Activated CD8-positive, alpha-beta T cell treated with anti-CD3 and anti-CD28 coated beads, Interleukin-2, amount 10 ng/mL, durations not matched to agents 7 days and 5 days (primary cell): ENCODE measurements at regions not wholly inside any gene's neighbourhood (a gene's known extent, or its start where the extent isn't known, plus 50 kb on each side); places are given as distances from the start of the nearest gene placed in this dataset.

Source experiments
- ATAC-seq: fragments of 150-1000 bp; cut with Tn5 transposase; one replicate; pipeline ENCODE4 v1.10.0; 2021; ENCODE audit warnings: moderate library complexity
- CTCF ChIA-PET: fragments of 350-600 bp; sonication (Branson Sonifier 250); formaldehyde crosslinking; loops from one replicate; lab custom pipeline; 2021; ENCODE audit warnings: antibody characterized with exemption; lab: Charles Lee
- POLR2A ChIA-PET: fragments of 350-600 bp; sonication (Branson Sonifier 250); formaldehyde crosslinking; loops from one replicate; lab custom pipeline; 2021; ENCODE audit warnings: antibody characterized with exemption; lab: Charles Lee
- DNase-seq: peaks from one replicate; pipeline ENCODE4 v3.0.0-alpha.2; 2020
- H3K27ac Mint-ChIP-seq: one replicate; pipeline ENCODE4 v1.8.0; 2021; ENCODE audit warnings: mild to moderate bottlenecking, mixed read lengths
- H3K27me3 Mint-ChIP-seq: one replicate; pipeline ENCODE4 v1.8.0; 2021; ENCODE audit warnings: low read depth, mixed read lengths
- H3K36me3 Mint-ChIP-seq: one replicate; pipeline ENCODE4 v1.8.0; 2021; ENCODE audit warnings: low read depth, mixed read lengths
- H3K4me1 Mint-ChIP-seq: one replicate; pipeline ENCODE4 v1.8.0; 2021; ENCODE audit warnings: low read depth, mixed read lengths
- H3K4me3 Mint-ChIP-seq: one replicate; pipeline ENCODE4 v1.8.0; 2021; ENCODE audit warnings: mild to moderate bottlenecking, mixed read lengths
- H3K9me3 Mint-ChIP-seq: one replicate; pipeline ENCODE4 v1.8.0; 2022; ENCODE audit warnings: mixed read lengths; ENCODE audit not compliant: insufficient read depth

DNA sequence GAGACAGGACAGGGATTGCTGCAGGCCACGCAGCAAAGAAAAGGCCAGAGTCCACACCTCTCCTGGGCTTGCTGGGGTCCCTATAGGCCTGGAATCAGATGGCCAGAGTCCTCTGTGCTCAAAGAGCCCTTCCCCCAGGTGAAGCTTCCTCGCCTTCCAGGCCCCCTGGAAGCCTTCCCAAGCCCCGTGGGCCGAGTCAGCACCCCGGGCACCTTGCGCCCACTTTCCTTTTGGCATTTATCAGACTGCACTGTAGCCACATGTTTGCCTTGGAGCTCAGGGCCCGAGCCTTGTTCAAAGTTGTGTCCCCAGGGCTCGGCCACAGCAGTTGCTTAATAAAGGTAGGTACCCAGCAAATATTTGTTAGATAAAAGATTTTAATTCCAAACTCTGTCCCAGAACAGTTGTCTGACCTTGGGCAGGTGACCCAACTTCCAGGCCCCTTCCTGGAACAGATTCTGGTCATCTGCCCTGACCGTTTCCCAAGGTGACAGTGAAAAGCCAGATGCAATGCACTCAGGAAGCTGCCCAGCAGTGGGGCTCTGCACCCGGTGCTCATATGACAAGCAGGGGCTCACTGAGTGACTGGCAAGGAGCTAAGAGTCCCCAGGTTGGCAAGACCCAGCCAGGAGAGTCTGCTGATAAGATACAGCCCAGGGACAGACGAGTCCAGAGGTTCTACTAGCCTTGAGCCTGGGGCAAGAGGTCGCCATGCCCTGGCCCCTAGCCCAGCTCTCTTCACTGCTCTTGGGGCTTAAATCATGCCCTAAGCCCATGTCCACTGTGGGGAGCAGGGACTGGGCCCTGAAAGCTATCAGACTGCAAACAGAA, 81.2 kb downstream of the PITPNM2 start:
- Mint-ChIP-seq H3K4me3 (no peak overlapping the region), H3K27me3 (no peaks in the 10 kb centered on the region), H3K4me1 (peaks cover 45% of the 10 kb centered on the region), H3K36me3 (peaks cover 2% of the 10 kb centered on the region), H3K9me3 (no peaks in the 10 kb centered on the region), H3K27ac (peak overlapping the region; percentile 24)
- ATAC-seq (no peak), DNase-seq (no peak)
- ChIA-PET POLR2A (interaction anchor here (1.1 to 2.8 kb wide), 3 partner anchors 26 to 95 kb away, joined by 3 to 8 read pairs (median 4); partner anchors contain the start of gene OGFOD2), CTCF (interaction anchor here (0.7 to 5.6 kb wide), 5 partner anchors 10 to 169 kb away, joined by 3 to 25 read pairs (median 3); no protein-coding TSS in a partner anchor)

DNA sequence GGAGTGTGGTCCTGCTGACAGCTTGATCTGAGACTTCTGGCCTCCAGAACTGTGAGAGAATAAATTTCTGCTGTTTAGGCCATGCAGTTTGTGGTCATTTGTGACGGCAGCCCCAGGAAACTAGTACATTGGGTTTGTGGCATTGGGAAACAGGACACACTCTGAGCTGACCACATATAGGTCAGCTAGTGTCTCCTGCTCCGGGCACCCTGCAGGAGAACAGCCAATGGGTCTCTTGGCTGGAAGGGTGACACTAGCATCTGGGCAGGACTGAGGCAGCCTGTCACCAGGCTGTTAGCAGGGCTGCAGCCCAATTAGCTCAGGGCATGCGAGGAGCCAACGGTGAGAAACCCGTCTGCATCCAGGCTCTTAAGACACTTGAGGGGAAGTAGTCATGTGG, 83.2 kb downstream of the PITPNM2 start:
- DNase-seq (no peak), ATAC-seq (no peak)
- H3K4me1 Mint-ChIP-seq, result peaks cover 45% of the 10 kb centered on the region
- H3K36me3 Mint-ChIP-seq, result peaks cover 2% of the 10 kb centered on the region
- H3K27me3 Mint-ChIP-seq, result no peaks in the 10 kb centered on the region
- ChIA-PET POLR2A (interaction anchor here (0.9 kb wide), 1 partner anchor 24 kb away, joined by 3 read pairs; no protein-coding TSS in a partner anchor), CTCF (interaction anchor here (0.6 to 5.6 kb wide), 3 partner anchors 23 to 171 kb away, joined by 3 to 25 read pairs (median 4); no protein-coding TSS in a partner anchor)
- no peak overlapping the region for H3K27ac Mint-ChIP-seq
- no peak overlapping the region for H3K4me3 Mint-ChIP-seq
- H3K9me3 Mint-ChIP-seq, result no peaks in the 10 kb centered on the region

DNA sequence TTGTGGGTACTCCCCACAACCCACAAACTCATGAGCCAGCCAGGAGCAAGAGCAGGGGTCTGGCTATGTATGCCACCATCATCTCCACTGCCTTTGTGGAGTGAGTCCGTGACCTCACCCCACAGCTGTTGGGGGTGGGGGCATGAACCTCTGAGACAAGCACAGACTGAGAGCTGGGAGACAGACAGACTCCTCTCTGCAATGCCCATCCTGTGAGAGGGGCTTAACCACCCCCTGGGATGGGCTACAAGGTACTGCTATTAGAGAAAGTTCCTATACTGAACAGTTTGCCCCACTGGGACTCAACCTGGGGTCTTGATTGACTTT, 84.5 kb downstream of the PITPNM2 start:
- DNase-seq, result no peak
- ATAC-seq, result no peak
- Mint-ChIP-seq H3K4me1 (peaks cover 54% of the 10 kb centered on the region), H3K36me3 (peaks cover 2% of the 10 kb centered on the region), H3K27ac (peak overlapping the region; percentile 87), H3K9me3 (no peaks in the 10 kb centered on the region), H3K27me3 (no peaks in the 10 kb centered on the region), H3K4me3 (no peak overlapping the region)
- CTCF ChIA-PET, result interaction anchor here (1.3 to 4.1 kb wide), 5 partner anchors 9 to 272 kb away, joined by 4 to 30 read pairs (median 6); no protein-coding TSS in a partner anchor
- POLR2A ChIA-PET, result interaction anchor here (2.9 kb wide), 1 partner anchor 9 kb away, joined by 15 read pairs; no protein-coding TSS in a partner anchor

DNA sequence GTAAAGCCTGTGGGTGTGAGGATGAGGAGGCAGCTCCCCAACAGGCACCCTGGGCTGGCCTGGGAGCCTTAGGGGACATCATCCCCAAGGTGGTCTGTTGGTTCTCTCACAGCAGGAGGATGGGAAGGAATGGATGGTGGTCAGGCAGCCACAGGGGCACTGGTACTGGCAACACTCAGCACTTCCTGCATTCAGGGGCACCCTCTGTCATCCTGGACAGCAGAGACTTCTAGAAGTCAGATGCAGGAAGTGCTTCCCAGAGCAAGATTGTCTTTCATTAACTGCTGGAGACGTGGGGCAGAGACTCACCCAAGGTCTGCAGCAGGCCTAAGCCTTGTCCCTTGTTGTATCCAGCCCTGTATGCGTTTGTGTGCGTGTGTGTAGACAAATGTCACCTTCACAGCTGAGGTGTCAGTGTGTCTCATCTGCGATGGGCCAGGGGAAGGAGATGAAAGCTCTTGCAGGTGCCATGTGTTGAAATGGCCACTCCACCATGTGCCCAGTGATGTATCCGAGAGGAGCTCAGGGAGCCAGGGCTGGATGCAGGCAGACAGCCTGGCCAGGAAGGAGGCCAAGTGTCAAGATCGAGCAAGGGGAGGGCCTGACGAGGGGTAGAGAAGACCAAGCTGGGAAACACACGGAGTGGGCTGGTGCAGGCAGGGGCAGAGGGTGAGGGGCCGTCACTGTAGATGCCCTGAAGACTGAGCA, 85.1 kb downstream of the PITPNM2 start:
- ATAC-seq, result peak; percentile 49

DNA sequence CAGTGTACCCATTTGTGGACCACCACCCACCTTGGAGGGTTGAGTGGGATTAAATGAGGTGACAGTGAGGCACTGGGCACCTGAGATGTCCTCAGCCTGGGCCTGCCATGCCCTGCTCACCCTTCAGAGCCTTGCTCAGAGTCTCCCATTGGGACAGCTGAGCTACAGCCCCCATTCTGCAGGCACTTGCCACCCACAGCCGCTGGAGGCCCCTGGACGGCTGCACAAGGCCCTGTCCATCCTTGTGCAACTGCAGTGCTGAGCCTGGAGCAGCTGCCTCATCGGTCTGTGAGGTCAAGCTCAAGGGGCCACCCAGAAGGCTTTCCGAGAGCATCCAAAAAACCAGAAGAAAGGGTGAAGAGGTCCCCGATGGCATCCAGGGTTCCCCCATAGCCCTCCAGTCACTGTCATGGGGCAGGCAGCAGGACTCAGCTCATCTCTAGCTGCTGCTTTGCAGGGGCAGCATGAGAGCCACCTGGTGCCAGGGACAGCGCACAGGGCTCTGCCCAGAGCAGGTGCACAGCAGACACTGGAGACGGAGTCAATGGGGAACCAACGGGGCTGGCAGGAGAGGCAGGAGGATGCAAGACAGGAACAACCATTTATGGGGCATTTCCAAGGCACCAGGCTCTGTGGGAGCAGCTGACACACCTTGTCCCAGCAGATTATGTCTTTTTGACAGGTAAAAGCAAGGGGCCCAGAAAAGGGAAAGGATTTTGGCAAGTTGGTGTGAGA, 84.6 kb downstream of the ARL6IP4 start:
- Mint-ChIP-seq H3K4me1 (peaks cover 50% of the 10 kb centered on the region), H3K27ac (peak overlapping the region; percentile 87), H3K27me3 (no peaks in the 10 kb centered on the region), H3K9me3 (no peaks in the 10 kb centered on the region), H3K36me3 (peaks cover 2% of the 10 kb centered on the region), H3K4me3 (no peak overlapping the region)
- CTCF ChIA-PET, result interaction anchor here (1.3 to 4.1 kb wide), 5 partner anchors 10 to 271 kb away, joined by 4 to 30 read pairs (median 6); no protein-coding TSS in a partner anchor
- no peak for DNase-seq
- ATAC-seq, result no peak
- POLR2A ChIA-PET, result interaction anchor here (0.9 to 2.9 kb wide), 4 partner anchors 11 to 168 kb away, joined by 3 to 15 read pairs (median 3); partner anchors contain the start of genes MPHOSPH9 and MTRFR

More for the DNA sequence above, 85.1 kb downstream of the PITPNM2 start:
- H3K4me1 Mint-ChIP-seq, result peaks cover 54% of the 10 kb centered on the region
- ChIA-PET POLR2A (interaction anchor here (0.9 to 2.9 kb wide), 3 partner anchors 10 to 22 kb away, joined by 3 to 15 read pairs (median 3); no protein-coding TSS in a partner anchor), CTCF (interaction anchor here (1.3 to 4.1 kb wide), 5 partner anchors 9 to 272 kb away, joined by 4 to 30 read pairs (median 6); no protein-coding TSS in a partner anchor)
- peaks cover 2% of the 10 kb centered on the region for H3K36me3 Mint-ChIP-seq
- no peaks in the 10 kb centered on the region for H3K27me3 Mint-ChIP-seq
- no peak overlapping the region for H3K4me3 Mint-ChIP-seq
- H3K27ac Mint-ChIP-seq, result peak overlapping the region; percentile 87
- H3K9me3 Mint-ChIP-seq, result no peaks in the 10 kb centered on the region
- no peak for DNase-seq

DNA sequence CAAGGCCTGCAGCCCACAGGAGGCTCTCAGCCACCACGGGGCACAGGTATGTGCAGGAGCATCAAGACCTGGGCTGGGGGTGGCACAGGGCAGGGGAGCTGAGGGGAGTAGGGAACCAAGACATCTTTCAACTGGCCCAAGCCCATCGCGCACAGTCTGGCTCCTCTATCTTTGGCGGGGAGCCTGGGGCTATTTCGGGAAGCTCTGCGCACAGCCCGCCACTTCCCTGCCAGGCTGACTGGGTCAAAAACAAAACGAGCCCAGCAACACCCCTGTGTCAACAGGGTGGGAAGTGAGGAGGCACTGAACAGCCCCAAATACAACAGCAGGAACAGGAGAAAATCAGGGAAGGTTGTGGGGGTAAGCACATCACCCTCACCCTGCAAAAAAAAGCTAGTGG, 83.9 kb downstream of the ARL6IP4 start:
- ChIA-PET CTCF (interaction anchor here (2.5 to 4.1 kb wide), 2 partner anchors 11 to 18 kb away, joined by 9 to 30 read pairs; no protein-coding TSS in a partner anchor), POLR2A (interaction anchor here (0.9 to 2.9 kb wide), 3 partner anchors 11 to 168 kb away, joined by 3 to 15 read pairs (median 3); partner anchors contain the start of genes MPHOSPH9 and MTRFR)
- H3K36me3 Mint-ChIP-seq, result peaks cover 2% of the 10 kb centered on the region
- DNase-seq, result no peak
- no peak overlapping the region for H3K27ac Mint-ChIP-seq
- H3K27me3 Mint-ChIP-seq, result no peaks in the 10 kb centered on the region
- ATAC-seq, result no peak
- peaks cover 50% of the 10 kb centered on the region for H3K4me1 Mint-ChIP-seq
- H3K9me3 Mint-ChIP-seq, result no peaks in the 10 kb centered on the region
- H3K4me3 Mint-ChIP-seq, result no peak overlapping the region

DNA sequence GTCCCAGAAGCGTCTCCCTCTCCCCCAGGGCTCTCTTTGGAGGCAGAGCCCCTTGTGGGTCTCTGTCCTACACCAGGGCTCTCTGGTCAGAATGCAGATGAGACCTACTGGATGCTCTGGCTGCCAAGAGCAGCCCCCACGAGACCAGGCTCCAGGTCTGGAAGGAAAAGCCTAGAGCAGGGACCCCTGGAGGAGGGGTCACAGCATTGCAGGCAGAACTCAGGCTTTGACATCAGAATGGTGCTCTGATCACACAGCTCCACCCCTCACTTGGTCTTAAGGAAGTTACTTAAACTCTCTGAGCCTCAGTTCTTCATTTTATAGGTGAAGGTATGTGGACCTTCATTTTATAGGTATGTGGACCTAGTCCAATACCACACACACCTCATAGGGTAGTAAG, 83.1 kb downstream of the ARL6IP4 start:
- H3K27ac Mint-ChIP-seq, result peak overlapping the region; percentile 57
- ATAC-seq (no peak), DNase-seq (peak; percentile 37)
- no peaks in the 10 kb centered on the region for H3K27me3 Mint-ChIP-seq
- POLR2A ChIA-PET, result no interaction called here
- no peak overlapping the region for H3K4me3 Mint-ChIP-seq
- no peaks in the 10 kb centered on the region for H3K9me3 Mint-ChIP-seq
- H3K36me3 Mint-ChIP-seq, result peaks cover 2% of the 10 kb centered on the region
- peaks cover 50% of the 10 kb centered on the region for H3K4me1 Mint-ChIP-seq
- CTCF ChIA-PET, result interaction anchor here (0.6 to 4.1 kb wide), 7 partner anchors 9 to 184 kb away, joined by 3 to 30 read pairs (median 5); no protein-coding TSS in a partner anchor

DNA sequence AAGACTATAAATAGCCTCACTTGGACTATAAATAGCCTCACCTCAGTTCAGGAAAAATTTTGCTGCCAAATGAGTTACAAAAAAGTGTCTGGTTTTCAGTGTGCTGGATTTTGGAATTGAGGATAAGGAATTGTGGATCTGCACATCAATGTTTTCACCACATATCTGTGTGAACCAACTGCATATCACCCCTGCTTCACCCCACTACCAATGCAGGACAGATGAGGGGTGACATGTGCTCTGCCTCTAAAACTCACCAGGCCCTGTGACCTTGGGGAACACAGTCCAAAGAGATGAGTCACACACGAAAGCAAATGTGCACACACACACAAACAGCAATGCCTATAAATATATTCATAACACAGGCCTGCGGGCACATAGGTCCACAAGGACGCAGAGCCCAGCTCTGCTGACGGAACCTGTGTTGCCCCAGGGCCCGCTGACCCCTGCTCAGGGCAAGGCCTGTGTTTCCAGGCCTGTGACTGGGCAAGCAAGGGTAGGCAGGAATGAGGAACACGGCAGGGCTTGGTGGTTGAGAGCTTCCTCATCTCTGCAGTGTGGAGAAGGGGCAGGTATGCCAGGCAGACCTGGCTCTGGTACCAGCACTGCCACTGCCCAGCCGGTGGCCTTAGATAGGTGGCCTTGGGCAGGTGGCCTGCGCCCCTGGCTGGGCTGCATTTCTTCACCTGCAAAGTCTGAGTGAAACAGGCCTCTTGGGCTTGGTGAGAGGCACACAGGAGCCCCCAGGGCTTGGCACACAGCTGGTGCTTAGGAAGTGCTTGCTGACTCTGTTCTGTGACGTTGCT, 82.4 kb downstream of the ARL6IP4 start:
- Mint-ChIP-seq H3K27me3 (no peaks in the 10 kb centered on the region), H3K4me3 (no peak overlapping the region), H3K27ac (no peak overlapping the region), H3K4me1 (peaks cover 50% of the 10 kb centered on the region), H3K36me3 (peaks cover 2% of the 10 kb centered on the region), H3K9me3 (no peaks in the 10 kb centered on the region)
- ATAC-seq (no peak), DNase-seq (no peak)
- ChIA-PET CTCF (interaction anchor here (0.6 to 4.1 kb wide), 4 partner anchors 12 to 183 kb away, joined by 3 to 30 read pairs (median 4); no protein-coding TSS in a partner anchor), POLR2A (no interaction called here)

DNA sequence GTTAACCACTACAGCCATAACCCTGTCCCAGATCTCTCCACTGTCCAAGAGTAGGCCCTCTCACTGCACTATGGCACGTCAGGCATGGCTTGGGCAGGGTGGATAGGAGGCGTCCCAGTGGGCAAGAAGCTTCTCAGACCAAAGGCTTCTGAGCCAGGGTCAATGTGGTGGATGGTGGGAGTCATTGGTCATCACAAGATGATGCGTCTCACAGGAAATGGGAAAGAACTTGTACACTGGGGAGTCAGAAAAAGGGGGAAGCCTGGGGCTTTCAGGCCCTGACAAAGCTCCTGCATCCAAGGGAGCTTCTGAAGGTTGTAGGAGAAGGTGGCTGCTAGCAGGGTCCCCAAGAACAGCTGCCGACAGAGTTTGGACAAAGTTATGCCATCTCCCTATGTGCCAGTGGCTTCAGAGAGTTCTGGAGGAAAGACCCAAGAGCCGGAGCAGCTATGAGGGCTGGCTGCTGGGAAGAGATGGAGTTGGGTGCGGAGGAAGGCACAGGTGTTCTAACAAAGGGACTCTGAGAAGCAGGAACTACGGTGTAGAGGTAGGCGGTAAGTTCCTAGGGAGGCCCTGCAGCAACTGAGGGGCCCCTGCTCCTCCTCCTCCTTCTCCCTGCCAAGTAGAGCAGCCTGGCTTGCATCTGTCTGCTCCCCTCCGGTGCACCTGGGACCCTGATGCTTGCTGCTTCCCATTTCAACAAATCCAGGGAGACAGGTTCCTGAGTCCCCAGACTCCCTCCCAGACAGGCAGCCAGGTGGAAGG, 81.1 kb downstream of the ARL6IP4 start:
- POLR2A ChIA-PET, result interaction anchor here (0.5 to 1.1 kb wide), 4 partner anchors 14 to 225 kb away, joined by 3 to 5 read pairs (median 3); no protein-coding TSS in a partner anchor
- no peak overlapping the region for H3K4me3 Mint-ChIP-seq
- CTCF ChIA-PET, result interaction anchor here (0.6 to 0.7 kb wide), 3 partner anchors 12 to 177 kb away, joined by 3 read pairs; no protein-coding TSS in a partner anchor
- H3K36me3 Mint-ChIP-seq, result peaks cover 2% of the 10 kb centered on the region
- no peak for ATAC-seq
- no peak for DNase-seq
- H3K27ac Mint-ChIP-seq, result no peak overlapping the region
- H3K9me3 Mint-ChIP-seq, result no peaks in the 10 kb centered on the region
- peaks cover 48% of the 10 kb centered on the region for H3K4me1 Mint-ChIP-seq
- no peaks in the 10 kb centered on the region for H3K27me3 Mint-ChIP-seq
